NCI-H526 (cell line): ENCODE measurements at regions not wholly inside any gene's neighbourhood (a gene's known extent, or its start where the extent isn't known, plus 50 kb on each side); places are given as distances from the start of the nearest gene placed in this dataset.
"Not testable (repeated sequence)": the region's sequence is repeated elsewhere in the genome, so short reads cannot be mapped to it uniquely, and the experiment has no call there.

ENCODE experiments used
- DNase-seq, 2 experiments: peaks; one replicate each; lab custom pipeline; 2025; lab: John Stamatoyannopoulos, UW

GRCh38 chr12:3421191-3421978, 69.6 kb upstream of the PRMT8 start:
- DNase-seq = peak in 1 of 2 experiments; percentile 6

GRCh38 chr12:3424796-3425195, 66.2 kb upstream of the PRMT8 start:
- DNase-seq = not testable (repeated sequence)

DNA sequence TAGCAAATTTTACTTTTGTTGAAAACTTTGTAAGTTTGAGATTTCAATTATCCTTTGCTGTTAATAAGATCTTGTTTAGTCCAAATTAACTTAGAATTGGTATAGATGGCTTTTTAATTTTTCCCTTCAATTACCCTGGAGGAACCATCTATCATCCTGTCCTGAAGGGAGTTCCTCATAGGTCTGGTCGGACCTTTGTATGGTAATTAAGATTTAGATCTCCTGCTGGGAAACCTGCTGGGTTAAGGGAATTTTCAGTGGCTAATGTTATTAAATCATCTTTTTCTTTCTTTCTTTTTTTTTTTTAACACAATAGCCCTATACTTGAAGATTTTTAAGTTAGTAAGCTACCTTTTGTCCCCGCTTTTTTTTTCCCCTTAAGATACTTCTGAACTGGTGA, 63.0 kb upstream of the PRMT8 start:
- DNase-seq = no peak

GRCh38 chr12:3428631-3429030, 62.4 kb upstream of the PRMT8 start:
- DNase-seq = no peak

DNA sequence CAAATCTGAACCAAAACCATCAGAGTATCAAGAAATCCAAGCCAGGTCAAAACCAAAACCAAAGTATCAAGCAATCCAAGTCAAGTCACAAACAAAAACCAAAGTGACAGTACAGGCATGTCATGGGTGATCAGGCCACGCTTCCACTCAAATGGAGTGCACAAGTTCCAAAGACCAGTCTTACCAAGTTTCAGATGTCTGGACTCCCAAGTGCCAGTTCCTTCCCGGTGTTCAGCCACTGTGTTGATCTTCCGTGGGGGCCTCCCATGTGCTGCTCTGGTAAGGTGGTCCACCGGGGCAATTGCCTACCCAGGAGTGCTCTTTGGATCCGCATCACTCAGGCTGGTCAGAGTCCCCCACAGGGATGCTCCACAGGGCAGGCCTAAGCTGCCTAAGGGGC, 61.5 kb upstream of the PRMT8 start:
- not testable (repeated sequence) for DNase-seq

DNA sequence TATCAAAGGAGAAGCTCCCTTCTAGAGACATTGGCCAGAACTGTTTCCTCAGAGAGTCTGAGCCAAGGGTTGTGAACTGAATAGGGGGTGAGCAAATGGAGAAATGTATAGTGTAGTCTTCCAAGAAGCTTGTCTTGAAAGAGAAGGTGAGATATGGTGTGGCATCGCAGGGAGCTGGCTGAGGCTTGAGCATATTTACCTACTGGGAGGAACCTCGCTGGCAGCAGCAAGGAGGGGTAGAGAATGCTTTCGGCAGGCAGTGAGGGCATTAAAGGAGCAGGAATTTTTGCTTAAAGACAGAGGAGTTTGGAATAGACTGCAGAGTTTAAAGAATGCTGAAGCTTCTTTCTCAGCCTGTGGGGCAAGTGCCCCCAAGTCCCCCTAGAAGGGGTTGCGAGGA, 59.3 kb upstream of the PRMT8 start:
- no peak for DNase-seq

DNA sequence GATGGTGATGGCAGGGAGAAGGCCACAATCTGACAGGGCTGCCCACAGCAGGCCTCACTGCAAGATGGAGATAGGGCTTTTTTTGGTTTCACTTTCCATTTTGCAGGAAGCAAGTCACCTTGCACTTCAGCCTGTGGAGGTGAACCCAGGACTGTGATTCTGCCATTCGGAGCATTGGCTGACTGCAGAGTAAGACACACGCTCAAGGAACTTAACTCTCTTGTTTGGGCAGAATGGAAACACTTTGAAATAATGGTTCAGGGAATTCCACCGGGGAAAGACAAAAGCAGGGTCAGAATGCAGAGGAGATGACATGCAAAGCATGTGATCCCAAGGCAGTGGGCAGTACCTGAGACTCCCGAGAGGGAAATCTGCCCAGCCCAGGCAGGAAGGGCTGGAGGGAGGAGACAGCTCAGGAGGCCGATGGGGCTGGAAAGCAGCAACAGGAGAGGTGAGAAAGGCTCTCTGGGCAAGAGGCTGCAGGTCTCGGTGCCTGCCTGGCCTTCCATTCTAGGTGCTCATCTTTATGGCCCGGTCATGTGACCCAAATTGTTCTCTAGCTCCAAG, 58.7 kb upstream of the PRMT8 start:
- peak in 1 of 2 experiments; percentile 47 for DNase-seq

DNA sequence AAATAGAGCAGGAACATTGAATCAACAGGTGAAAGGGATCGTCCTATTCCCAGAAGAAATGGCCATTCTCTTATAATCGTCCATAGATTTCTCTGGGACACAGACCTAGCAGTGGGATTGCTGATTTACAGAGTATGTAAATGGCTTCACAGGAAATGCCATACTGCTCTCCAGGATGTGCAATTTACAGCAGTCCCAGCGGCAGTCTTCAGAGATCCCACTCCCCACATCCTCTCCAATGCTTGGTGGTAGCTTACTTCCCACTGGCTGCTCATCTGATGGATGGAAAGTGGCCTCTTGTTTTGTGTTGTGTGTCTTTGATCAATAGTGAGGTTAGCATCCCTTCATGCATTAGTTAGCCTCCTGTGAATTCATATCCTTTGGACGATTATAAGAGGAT, 58.1 kb upstream of the PRMT8 start:
- no peak for DNase-seq

- no peak for DNase-seq
These were observed 54.4 kb upstream of the PRMT8 start for GRCh38 chr12:3436461-3437065.

- DNase-seq = no peak
These were observed 53.0 kb upstream of the PRMT8 start for GRCh38 chr12:3437986-3438385.

DNA sequence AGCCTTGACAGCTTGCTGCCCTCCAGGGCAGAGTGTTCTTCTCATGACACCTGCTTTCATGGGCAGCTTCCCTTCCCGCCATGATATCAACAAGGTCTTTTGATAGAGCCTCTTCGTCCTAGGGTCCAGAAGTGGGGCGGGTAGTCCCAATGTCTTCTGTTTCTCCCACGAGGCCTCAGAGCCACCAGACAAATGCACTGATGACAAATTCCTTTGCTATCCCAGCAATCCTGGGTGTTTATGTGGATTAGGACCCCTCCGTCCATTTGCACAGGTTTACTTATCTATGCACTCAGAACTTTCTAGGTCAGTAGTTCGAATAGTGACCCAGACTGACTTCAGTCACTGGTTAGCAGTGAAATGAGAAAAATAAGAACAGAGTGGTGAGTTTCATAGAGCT, 52.6 kb upstream of the PRMT8 start:
- no peak for DNase-seq
